ENCODE measurements at regions not wholly inside any gene's neighbourhood (a gene's known extent, or its start where the extent isn't known, plus 50 kb on each side); places are given as distances from the start of the nearest gene placed in this dataset.
A peak's percentile ranks its signal among the peaks of the same experiment; 100 is the strongest.

GRCh38 chr10:44042075-44042770, 342.7 kb downstream of the CXCL12 start:
- DNase-seq (ENCODE audit: low read depth in 2 of 3, low spot score in 1 of 3) = no peak

- no peak for DNase-seq (ENCODE audit: low read depth in 2 of 3, low spot score in 1 of 3)
Measured at GRCh38 chr10:44039599-44039998, 345.3 kb downstream of the CXCL12 start.

GRCh38 chr10:44036425-44036824, 348.5 kb downstream of the CXCL12 start:
- no peak for DNase-seq (ENCODE audit: low read depth in 2 of 3, low spot score in 1 of 3)

- no peak for DNase-seq (ENCODE audit: low read depth in 2 of 3, low spot score in 1 of 3)
Measured at GRCh38 chr10:44035474-44036197, 349.3 kb downstream of the CXCL12 start.

GRCh38 chr10:44034946-44035345, 350.0 kb downstream of the CXCL12 start:
- DNase-seq (ENCODE audit: low read depth in 2 of 3, low spot score in 1 of 3) = no peak

- DNase-seq (ENCODE audit: low read depth in 2 of 3, low spot score in 1 of 3) = no peak
Measured at GRCh38 chr10:44033008-44033407, 351.9 kb downstream of the CXCL12 start.

- no peak for DNase-seq (ENCODE audit: low read depth in 2 of 3, low spot score in 1 of 3)
Measured at GRCh38 chr10:44032216-44032615, 352.7 kb downstream of the CXCL12 start.

GRCh38 chr10:44030738-44031137, 354.2 kb downstream of the CXCL12 start:
- no peak for DNase-seq (ENCODE audit: low read depth in 2 of 3, low spot score in 1 of 3)

- peak in 1 of 3 donors; percentile 15 for DNase-seq (ENCODE audit: low read depth in 2 of 3, low spot score in 1 of 3)
Measured at GRCh38 chr10:44030132-44030531, 354.8 kb downstream of the CXCL12 start.

GRCh38 chr10:44028384-44029137, 356.3 kb downstream of the CXCL12 start:
- no peak for DNase-seq (ENCODE audit: low read depth in 2 of 3, low spot score in 1 of 3)

- DNase-seq (ENCODE audit: low read depth in 2 of 3, low spot score in 1 of 3) = no peak
Measured at GRCh38 chr10:44024356-44025116, 360.4 kb downstream of the CXCL12 start.

GRCh38 chr10:44023517-44023916, 361.4 kb downstream of the CXCL12 start:
- DNase-seq (ENCODE audit: low read depth in 2 of 3, low spot score in 1 of 3) = no peak

GRCh38 chr10:44022203-44022602, 362.7 kb downstream of the CXCL12 start:
- DNase-seq (ENCODE audit: low read depth in 2 of 3, low spot score in 1 of 3) = no peak

GRCh38 chr10:44020322-44021111, 364.4 kb downstream of the CXCL12 start:
- DNase-seq (ENCODE audit: low read depth in 2 of 3, low spot score in 1 of 3) = no peak

- no peak for DNase-seq (ENCODE audit: low read depth in 2 of 3, low spot score in 1 of 3)
Measured at GRCh38 chr10:44017483-44018145, 367.3 kb downstream of the CXCL12 start.

GRCh38 chr10:44016589-44017482, 368.1 kb downstream of the CXCL12 start:
- no peak for DNase-seq (ENCODE audit: low read depth in 2 of 3, low spot score in 1 of 3)

- DNase-seq (ENCODE audit: low read depth in 2 of 3, low spot score in 1 of 3) = no peak
Measured at GRCh38 chr10:44015702-44016500, 367.2 kb upstream of the ZNF32 start.

- DNase-seq (ENCODE audit: low read depth in 2 of 3, low spot score in 1 of 3) = no peak
Measured at GRCh38 chr10:44014644-44015250, 366.1 kb upstream of the ZNF32 start.

Data from stimulated activated CD4-positive, alpha-beta T cell treated with anti-CD3 and anti-CD28 coated beads, Interleukin-12 subunit alpha, Interleukin-12 subunit beta, amount 100 ng/mL, for 48 hours (primary cell).